Right lobe of liver (tissue), 4 donors: ENCODE measurements at regions not wholly inside any gene's neighbourhood (a gene's known extent, or its start where the extent isn't known, plus 50 kb on each side); places are given as distances from the start of the nearest gene placed in this dataset.

Source experiments
- CTCF ChIP-seq, 4 donors: fragments of 200-600 bp in 3 of 4; fragments of 450-650 bp in 1 of 4; IDR thresholded peaks; one replicate each; pipeline versions ENCODE4 v1.5.1 to v1.8.0; 2016 to 2022; ENCODE audit warnings: antibody characterized with exemption in 4 of 4, mild to moderate bottlenecking in 2 of 4
- POLR2A ChIP-seq: fragments of 450-650 bp; IDR thresholded peaks from one replicate; pipeline ENCODE4 v1.6.1; 2017; ENCODE audit warnings: antibody characterized with exemption, mild to moderate bottlenecking
- donor health status: DM: no; HTN: no; CAD: no.
- donor health status: DM: no; HTN: no; CAD: no.
- donor health status: DM: no; HTN: yes; CAD: no.

GRCh38 chr2:58917596-58917995 lies 676.5 kb upstream of the FANCL start:
- no peak for TF ChIP-seq CTCF (IDR thresholded peaks at IDR 0.05)
- TF ChIP-seq POLR2A: no peak
